HG02884 (cell line): ENCODE measurements at regions not wholly inside any gene's neighbourhood (a gene's known extent, or its start where the extent isn't known, plus 50 kb on each side); places are given as distances from the start of the nearest gene placed in this dataset.

Experiments used
- ATAC-seq: cut with Tn5 transposase; IDR thresholded peaks from one replicate; pipeline ENCODE4 v1.9.1; 2021; ENCODE audit warnings: mild to moderate bottlenecking, moderate library complexity; ENCODE audit not compliant: unreplicated experiment

DNA sequence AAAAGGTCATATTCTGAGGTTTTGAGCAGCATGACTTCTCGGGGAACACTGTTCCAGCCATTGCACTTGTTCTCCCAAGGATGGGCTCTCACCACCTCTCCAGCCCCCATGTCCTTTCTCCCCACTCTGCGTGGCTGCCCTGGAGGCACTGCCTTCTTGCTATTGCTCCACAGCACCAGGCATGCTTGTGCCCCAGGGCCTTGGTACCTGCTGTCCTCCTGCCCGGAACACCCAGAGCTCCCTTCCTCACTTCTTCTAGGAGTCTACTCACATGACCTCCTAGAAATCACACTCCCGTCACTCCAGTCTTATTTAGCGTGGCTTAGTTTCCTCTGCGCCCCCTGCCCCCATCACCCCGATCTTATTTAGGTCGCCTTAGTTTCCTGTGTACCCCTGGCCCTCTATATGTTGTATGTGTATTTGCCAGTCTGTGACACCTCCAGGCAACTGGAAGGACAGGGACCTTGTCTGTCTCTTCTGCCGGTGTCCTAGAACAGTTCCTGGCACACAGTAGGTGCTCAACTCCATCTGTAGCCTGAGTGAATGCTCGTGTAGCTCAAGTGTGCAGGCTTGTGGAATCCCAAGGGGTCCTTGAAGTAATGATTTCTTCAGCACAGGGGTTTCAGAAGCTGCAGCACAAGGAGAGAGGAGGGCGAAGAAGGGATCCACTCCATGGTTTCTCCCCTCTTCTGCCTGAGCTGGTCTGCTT lies 208.6 kb upstream of the CIBAR2 start:
- ATAC-seq: no peak

DNA sequence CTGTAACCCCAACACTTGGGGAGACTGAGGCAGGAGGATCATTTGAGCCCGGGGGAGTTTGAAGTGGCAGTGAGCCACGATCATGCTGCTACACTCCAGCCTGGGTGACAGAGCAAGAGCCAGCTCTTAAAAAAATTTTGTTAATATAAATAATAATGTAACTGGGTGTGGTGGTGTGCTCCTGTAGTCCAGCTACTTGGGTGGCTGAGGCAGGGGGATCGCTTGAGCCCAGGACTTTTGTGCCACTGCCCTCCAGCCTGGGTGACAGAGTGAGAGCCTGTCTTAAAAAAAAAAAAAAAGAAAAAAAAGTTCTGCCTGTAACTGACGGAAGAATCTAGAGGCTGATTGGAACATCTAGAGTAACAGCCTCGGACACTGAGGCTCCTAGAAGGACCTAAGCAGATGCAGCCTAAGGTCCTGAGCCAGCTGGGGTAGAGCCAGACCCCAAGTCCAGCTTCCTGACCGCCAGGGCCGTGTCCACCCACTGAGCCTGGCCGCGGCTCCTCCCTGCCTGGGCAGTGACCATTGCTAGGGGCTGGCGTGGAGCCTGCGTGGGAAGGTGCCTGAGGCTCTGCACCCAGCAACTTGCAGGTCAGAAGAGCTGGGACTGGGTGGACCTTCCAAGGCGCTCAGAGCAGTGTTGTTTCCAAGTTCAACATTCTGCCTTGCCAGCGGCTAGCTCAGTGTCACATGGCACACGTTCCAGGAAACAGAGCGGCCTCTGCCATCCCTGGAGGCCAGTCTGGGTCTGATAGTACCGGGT lies 209.4 kb upstream of the CIBAR2 start:
- no peak for ATAC-seq

DNA sequence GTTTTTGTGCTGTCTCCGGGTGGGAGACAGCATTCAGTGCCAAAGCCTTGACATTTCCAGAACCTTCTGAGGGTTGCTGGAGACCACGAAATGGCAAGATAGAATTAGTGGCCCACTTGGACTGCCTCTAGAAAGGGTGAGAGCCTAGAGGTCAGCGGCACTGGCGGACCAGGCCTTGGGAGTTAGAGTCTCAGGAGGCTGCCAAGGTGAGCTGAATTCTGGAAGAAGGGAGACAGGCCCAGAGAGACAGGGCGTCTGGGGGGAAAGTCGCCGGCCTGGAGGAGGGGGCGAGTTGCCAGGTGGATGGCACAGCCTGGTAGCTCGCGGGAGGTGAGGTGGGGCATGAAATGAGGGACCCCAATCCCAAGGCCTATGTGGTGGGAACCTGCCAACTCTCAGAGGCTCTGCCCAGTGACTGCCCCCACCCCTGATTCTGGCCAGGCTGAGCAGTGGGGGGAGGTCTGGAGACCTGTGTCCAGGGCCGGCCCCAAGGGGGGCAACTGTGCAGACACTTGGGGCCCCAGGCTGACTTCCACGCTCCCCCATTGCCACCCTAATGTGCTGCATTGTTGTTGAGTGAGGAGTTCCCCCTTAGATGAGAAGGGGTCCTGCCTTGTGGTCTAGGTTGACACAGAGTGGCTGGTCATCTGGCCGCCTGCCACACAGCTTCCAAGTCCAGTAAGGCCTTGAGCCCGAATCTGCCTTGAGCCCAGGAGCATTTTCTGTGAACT lies 211.1 kb upstream of the CIBAR2 start:
- ATAC-seq: no peak

DNA sequence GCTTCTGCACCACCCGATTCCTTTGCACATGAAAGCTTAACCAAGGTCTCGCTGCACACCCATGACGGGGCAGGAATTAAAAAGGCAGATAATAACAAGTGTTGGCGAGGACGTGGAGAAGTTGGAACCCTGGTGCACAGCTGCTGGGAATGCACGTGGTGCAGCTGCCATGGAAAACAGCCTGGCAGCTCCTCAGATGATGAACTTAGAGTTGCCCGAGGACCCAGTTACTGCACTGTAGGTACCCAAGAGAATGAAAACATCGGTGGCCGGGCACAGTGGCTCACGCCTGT lies 211.6 kb upstream of the CIBAR2 start:
- no peak for ATAC-seq

DNA sequence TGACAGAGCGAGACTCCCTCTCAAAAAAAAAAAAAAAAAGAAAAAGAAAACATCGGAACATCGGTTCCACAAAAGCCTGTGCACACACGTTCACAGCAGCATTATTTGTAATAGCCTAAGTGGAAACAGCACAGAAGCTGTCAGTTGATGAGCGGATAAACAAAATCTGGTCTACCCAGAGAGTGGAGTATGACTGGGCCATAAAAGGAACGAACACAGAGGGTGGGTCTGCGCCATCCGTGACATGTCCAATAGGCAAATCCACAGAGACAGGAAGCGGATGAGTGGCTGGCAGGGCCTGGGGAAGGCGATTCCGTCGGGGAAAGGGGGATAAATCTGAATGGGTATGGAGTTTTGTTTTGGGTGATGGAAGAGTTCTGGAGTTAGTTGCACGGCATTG lies 212.2 kb upstream of the CIBAR2 start:
- no peak for ATAC-seq

DNA sequence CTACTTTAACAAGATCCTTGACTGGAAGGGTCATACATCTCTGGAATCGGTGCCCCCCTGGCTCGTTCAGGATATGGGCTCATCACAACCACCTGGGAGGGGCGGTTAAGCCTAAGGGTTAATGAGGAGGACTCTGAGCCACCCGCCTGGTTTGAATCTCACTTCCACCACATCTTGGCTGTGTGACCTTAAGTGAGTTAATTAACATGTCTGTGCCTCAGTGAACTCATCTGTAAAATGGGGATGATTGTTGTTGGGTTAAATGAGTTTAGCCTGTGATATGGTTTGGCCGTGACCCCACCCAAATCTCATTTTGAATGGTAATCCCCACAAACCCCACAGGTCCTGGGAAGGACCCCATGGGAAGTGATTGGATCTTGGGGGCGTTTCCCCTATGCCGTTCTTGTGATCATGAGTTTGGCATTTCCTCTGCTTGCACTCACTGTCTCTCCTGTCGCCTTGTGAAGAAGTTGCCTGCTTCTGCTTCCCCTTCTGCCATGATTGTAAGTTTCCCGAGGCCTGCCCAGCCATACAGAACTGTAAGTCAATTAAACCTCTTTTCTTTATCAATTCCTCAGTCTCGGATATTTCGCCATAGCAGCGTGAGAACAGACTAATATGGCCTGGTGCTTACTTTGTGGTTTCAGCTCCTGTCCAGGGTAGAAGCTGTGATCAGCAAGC lies 214.0 kb upstream of the CIBAR2 start:
- no peak for ATAC-seq

DNA sequence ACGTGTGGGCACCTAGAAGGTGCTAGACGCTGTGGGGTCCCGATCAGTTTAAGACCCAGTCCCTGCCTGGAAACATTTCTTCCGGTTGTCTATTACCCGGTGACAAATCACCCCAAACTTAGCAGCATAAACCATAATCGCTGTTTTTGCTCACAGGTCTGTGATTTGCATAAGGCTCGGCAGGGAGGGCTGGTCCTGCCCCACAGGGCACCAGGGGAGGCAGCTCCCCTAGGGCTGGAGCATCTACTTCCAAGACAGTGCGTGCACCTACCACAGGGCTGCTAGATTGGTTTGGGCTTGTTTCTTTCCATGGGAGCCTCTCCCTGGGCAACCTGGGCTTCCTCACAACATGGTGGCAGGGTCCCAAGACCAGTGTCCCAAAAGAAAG lies 214.5 kb upstream of the CIBAR2 start:
- ATAC-seq: no peak

DNA sequence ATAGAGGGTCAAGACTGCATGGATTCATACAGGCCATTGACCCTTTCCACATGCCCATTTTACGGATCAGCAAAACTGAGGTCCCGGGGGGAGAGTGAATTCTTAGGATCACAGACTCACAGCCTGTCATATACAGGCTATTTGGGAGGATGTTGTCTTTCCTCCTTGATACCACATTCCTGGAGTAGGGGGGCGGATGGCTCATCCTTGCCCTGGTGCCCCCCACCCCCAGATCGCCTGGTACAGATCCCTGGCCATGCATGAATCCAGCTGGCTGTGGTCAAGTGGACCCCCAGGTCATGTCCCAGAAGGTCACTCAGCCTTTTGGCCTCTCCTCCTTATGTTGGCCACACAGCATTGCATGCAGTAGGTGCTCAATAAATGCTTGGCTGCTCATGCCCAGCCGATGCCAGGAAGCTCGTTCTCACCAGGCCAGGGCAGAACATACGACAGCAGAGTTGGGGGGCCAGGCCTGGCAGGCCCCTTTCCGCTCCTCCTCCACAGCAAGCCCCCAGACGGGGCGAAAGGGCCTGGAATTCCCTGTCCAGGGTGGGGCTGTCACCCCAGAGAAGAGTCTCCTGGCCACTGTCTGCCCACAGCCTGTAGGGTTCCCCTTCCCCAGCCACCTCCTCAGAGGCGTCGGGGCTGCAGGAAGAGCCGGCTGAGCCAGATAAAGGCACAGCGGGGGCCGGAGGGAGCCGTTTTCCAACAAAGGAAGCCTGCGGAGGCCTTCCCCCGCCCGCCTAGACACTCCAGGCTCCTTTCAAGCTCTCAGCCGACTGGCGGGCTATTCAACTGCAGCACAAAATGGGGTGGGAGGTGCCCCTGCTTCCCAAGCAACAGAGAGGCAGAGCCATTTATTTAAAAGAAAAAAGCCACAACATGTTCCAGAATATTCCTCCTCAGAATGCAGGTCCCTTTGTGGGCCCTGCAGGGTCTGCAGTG lies 215.7 kb upstream of the CIBAR2 start:
- ATAC-seq: no peak

DNA sequence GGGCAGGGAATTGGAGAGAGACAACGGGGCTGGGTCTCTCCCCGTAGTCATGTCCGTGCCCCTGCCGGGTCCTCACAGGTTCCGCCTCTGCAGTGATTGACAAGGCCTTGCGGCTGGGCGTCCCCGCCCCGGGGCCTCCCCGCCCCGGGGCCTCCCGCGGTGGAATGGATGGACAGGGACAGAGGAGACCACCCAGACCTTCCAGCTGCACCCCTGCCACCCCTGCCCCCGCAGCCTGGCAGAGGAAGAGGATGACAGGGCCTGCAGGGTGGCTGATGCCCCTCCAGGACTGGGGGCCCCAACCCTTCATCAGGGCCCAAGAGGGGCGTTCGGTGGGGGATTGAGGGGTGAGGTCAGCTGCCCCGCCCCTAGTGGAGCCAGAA lies 216.4 kb upstream of the CIBAR2 start:
- ATAC-seq: no peak

DNA sequence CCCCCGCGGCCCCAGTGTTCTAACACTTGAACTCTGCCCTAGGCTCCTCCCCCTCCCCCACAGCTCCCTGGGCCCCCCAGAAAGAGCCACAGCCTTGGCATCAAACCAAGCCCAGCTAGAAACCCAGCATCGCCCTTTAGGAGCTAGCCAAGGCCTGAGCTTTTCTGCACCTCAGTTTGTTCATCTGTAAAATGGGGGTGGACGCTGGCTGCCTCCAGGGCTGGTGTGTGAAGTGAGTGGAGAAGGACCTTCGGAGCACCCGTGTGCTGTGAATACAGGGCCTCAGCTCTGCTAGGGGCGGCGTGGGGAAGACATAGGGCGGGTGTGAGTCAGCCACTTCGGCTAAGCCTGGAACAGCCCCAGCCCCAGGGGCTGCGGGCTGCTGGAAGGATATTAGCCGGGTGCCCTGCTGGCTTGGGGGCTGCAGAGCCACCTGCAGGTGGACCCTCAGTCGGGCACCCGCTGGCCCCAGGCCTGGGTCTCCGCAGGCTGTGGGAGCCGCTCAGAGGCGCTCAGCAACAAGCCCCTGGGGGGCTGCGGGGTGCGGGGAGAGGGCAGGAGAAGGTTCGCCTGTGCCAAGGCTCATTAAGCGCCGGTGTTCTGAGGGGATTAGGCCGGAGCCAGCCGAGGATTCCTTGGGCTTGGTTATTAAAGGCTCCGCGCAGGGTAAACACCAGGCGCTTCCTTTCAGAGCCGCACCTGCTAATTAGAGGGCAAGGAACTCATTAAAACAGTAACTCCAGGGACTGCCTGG lies 217.0 kb upstream of the CIBAR2 start:
- no peak for ATAC-seq

DNA sequence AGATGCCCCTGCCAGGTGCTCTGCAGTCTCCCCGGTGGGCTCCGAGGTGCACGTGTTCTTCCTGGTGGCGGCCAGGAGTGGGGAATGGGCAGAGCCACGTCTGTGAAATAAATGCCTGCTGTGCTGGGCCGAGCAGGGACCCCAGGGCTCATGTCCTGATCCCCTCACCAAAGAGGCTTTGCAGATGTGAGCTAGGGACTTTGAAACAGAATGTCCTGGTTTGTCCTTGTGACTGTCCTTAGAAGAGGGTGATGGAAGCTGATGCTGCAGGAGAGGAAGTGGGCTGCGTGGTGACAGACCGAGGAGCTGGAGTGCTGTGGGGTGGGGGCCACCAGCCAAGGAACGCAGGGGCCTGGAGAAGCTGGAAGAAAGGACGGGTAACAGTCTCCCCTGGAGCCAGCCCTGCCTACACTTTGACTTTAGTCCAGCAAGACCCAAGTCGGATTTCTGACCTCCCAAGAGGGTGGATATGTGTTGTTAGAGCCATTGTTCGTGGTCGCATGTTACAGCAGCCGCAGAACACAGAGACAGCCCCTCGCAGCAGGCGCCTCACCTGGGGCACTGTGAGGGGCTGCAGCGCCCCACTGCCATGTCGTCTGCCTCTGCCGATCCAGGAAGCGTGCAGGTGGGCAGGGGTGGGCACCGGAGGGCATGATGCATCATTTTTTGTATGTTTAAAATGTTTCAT lies 217.9 kb upstream of the CIBAR2 start:
- no peak for ATAC-seq

DNA sequence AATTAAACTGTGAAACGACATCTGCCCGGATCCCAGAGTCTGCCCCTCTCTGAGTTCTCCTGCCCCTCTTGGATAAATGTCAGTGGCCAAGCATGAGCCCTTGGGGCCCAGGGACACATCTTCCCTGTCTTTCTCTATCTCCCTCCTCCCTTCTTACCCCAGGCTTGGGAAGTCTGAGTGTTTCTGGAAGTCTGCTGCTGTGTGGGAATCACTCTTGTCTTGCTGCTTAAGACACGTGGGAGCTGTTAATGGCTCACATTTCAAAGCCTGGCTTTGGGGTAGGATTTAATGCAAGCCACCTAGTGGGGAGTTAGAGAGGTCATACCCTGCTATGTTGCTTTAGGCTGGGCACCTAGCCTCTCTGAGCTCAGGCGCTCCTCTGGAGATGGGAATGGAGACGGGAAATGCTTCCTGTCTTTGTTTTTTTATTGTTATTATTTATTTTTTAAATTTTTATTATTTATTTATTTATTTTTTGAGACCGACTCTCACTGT lies 218.5 kb upstream of the CIBAR2 start:
- ATAC-seq: no peak

DNA sequence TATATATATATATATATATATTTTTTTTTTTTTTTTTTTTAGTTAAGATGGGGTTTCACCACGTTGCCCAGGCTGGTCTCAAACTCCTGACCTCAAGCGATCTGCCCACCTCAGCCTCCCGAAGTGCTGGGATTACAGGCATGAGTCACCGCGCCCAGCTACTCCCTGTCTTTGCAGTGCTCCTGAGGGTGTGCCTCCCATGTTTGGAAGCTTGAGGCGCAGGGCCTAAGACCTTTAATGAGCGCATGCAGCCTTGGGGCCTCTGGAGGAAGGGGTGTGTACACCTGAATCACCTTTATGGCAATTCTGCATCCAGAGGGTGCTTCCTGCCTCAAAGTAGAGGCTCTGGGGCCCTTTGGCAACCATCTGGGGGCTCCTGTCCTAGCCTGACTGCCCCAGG lies 219.4 kb upstream of the CIBAR2 start:
- no peak for ATAC-seq

DNA sequence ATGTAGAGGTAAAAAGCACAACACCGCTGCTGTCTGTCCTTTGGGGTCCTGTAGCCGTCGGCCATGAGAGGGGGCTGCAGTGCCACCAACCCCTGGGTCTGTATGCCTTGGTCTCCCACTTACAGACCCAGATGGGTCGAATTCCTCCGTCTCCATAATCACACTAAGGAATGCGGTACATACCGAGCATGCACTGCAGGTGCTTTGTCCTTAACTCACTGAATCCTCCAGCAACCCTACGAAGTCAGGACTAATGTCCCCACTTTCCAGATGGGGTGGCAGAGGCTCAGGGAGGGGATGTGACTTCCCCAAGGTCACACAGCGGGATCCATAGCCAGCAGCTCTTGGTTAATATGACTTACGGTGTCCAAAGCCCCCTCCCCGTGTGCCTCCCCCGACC lies 219.9 kb upstream of the CIBAR2 start:
- no peak for ATAC-seq

DNA sequence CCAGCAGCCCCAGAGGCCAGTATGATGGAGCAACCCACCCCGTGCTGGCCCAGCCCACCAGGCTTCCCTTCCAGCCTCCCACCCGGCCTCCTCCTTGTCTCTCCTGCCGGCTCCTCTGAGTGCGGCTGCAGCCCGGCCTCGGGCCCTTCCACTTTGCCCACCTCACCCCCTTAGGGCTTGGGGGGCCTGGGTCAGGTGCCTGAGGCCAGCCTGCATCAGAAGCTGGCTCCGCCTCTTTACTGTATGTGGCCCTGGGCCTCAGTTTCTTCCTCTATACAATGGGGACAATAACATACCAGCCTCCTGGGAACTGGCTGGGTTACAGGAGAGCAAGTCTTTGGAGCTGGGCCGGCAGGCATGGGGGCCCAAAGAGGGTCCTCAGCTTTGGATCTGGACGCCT lies 221.1 kb upstream of the CIBAR2 start:
- ATAC-seq: no peak

DNA sequence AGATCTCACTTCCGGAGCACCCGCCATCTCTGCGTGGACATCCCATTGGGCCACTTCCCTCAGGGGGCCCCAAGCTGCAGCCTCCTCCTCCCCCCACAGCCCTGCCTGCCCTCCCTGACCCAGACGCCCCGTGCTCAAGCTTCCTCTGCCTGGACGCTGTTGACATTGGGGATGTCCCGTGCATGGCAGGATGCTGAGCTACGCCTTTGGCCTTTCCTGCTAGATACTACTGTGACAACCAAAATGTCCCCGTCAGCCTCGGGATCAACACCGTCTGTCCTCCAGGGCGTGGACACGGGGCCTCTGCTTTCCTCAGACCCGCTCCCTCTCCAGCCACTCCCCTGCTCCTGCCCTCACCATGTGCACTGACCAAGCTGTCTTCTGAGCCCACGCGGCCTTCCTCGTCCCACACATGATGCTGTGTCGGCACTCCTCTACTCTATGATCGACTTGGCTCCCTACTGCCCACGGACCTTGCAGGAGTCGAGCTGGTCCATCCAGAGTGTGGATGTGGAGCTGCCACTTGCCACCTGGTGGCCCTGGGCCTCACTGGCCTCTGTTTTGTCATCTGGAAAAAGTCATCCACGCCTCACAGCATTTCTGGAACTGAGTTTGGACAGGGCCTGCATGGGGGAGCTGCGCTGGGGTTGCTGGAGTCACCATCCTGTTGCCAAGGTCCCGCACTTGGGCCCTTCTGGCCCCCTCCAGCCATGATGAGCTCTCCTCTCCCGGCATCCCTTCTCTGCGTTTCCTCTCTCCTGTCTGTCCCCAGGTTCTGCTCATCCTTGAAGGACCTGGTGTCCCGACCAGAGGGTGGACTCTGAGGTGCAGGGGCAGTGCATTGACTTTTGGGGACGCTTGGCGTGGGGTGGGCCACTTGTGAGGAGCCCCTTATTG lies 221.7 kb upstream of the CIBAR2 start:
- no peak for ATAC-seq

DNA sequence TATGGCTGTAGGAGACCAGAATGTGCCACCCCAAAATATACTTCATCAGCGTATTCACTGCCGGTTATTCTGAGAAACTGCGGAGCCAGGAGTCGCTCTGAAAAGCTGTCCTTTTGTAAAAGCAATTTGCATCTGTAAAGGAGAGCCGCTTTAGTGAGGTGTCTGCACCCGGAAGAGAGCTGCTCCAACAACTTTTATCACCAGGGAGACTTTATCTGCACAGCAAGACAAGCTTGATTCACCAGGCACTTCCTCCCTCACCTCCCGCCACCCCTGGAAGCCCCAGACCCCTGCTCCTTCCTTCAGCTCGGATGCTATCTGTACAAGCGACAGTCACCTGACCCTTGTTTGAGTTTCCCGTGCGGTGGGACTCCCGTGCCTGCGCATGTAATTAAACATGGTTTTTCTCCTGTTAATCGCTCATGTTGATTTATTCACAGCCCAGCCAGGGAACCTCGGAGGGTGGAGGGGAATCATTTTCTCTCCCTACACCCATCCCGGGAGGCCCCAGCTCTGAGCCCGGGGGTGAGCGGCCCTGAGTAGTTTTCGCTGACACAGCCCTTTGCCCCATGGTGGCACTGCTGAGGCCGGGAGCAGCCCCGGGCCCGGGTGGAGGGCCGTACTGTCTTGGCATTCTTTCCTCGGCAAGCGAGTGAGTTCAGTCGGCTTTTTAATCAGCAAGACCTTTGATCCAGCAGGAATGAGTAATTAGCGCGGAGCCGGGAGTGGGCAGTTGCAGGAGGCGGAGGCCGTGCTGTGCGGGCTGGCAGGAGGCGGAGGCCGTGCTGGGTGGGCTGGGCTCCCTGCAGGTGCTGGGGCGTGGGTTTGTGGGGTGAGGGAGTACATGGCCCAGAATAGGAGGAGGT lies 222.7 kb upstream of the CIBAR2 start:
- no peak for ATAC-seq
